ENCODE measurements at regions not wholly inside any gene's neighbourhood (a gene's known extent, or its start where the extent isn't known, plus 50 kb on each side); places are given as distances from the start of the nearest gene placed in this dataset.
"Not testable (repeated sequence)": the region's sequence is repeated elsewhere in the genome, so short reads cannot be mapped to it uniquely, and the experiment has no call there.

DNA sequence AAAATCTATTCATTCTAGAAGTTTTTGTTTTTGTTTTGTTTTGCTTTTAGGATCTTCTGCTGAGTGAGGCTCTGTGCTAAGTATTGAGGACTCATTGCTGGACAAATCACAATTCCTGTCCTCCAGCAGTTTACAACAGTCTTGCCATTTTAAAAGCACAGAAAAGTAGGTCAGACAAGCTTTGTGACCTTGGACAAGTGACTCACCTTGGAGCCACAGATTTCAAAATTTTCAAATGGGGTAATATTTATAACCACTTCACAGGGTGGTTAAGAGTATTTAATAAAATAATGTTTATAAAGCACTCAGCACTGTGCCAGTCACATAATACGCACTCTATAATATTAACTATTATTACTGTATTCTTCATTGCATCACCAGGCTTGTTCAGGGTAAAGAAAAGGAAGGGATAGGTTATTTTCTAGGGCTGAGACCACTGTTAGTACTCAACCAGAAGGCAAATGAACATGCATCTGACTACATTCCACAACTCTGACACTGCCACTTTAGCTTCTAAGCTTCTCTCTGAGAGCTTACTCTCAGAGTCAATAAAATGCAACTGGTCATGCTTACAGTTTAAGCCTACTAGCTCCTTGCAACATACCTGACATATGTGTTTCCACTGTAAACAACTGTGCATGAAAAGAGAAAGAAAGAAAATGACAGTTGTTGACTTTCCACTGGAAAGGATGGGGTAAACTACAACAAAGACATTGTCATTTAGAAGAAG lies 63.2 kb upstream of the FIBIN start:
- ATAC-seq, result no peak

DNA sequence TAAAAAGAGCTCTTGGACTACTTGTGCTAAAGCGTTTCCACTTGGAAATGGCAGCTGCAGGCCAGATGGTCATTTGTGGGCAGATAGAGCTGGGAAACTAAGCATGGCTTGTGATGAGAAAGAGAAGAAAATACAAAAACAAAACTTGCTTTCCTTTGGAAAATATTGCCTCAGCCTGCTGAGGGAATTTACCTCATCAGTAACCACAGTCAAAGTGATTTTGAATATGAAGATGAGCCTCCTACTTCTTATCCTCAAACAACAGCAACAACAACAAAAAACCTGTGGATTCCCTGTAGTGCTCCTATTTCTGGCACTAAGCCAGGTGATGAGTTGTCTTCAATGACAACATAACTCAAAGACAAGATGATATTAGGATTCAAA lies 62.7 kb upstream of the FIBIN start:
- DNase-seq (no peak), ATAC-seq (no peak)
- Histone ChIP-seq H3K27ac (no peak overlapping the region), H3K36me3 (replicated peaks in 1 of 2; ENCODE audit: insufficient read depth in 1 of 2, low read depth in 2 of 2) (no peaks in the 10 kb centered on the region), H3K4me3 (no peak overlapping the region), H3K9me3 (no peaks in the 10 kb centered on the region), H3K27me3 (no peaks in the 10 kb centered on the region), H3K4me1 (no peaks in the 10 kb centered on the region)
- no peak for TF ChIP-seq POLR2A (IDR thresholded peaks at IDR 0.05)
- TF ChIP-seq, protein P1, sequence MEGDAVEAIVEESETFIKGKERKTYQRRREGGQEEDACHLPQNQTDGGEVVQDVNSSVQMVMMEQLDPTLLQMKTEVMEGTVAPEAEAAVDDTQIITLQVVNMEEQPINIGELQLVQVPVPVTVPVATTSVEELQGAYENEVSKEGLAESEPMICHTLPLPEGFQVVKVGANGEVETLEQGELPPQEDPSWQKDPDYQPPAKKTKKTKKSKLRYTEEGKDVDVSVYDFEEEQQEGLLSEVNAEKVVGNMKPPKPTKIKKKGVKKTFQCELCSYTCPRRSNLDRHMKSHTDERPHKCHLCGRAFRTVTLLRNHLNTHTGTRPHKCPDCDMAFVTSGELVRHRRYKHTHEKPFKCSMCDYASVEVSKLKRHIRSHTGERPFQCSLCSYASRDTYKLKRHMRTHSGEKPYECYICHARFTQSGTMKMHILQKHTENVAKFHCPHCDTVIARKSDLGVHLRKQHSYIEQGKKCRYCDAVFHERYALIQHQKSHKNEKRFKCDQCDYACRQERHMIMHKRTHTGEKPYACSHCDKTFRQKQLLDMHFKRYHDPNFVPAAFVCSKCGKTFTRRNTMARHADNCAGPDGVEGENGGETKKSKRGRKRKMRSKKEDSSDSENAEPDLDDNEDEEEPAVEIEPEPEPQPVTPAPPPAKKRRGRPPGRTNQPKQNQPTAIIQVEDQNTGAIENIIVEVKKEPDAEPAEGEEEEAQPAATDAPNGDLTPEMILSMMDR (IDR thresholded peaks at IDR 0.05), result no peak
- intact Hi-C loops (cut with DNase I), result no loop called here
- 43 to 67% methylated on average over 1 of the region's 1 CpG for WGBS, 2 donors

More for the DNA sequence above, 63.2 kb upstream of the FIBIN start:
- no peak for DNase-seq
- intact Hi-C loops (cut with DNase I), result no loop called here
- Histone ChIP-seq H3K4me1 (no peaks in the 10 kb centered on the region), H3K4me3 (no peak overlapping the region), H3K27me3 (no peaks in the 10 kb centered on the region), H3K9me3 (no peaks in the 10 kb centered on the region), H3K36me3 (replicated peaks in 1 of 2; ENCODE audit: insufficient read depth in 1 of 2, low read depth in 2 of 2) (no peaks in the 10 kb centered on the region), H3K27ac (no peak overlapping the region)
- WGBS, 2 donors, result 38 to 96% methylated on average over 1 of the region's 1 CpG
- TF ChIP-seq POLR2A (IDR thresholded peaks at IDR 0.05), result no peak
- TF ChIP-seq, protein P1 (IDR thresholded peaks at IDR 0.05), result no peak

DNA sequence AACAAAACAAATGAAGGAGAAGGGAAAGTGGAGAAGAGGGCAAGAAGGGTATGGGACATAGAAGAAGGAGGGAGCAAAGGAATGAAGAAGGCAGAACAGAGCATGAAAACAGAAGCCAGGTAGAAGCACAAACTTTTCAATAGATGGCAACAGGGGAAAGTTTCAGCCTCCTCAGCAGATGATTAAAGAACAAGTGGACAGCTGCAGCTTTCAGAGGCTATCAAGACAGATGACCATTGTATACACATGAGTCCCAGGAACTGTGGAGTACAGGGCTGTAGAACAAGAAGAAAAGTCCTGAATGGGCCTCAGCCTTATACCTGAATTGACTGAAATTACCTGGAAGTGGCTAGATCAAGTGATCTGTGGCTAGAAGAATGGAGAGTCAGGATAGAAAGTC lies 62.0 kb upstream of the FIBIN start:
- no peak for ATAC-seq
- no peak overlapping the region for H3K4me3 ChIP-seq
- intact Hi-C loops (cut with DNase I), result no loop called here
- no peak overlapping the region for H3K27ac ChIP-seq
- TF ChIP-seq POLR2A (IDR thresholded peaks at IDR 0.05), result no peak
- TF ChIP-seq, protein P1 (IDR thresholded peaks at IDR 0.05), result no peak
- H3K9me3 ChIP-seq, result no peaks in the 10 kb centered on the region
- DNase-seq, result no peak
- no peaks in the 10 kb centered on the region for H3K4me1 ChIP-seq
- H3K36me3 ChIP-seq (replicated peaks in 1 of 2; ENCODE audit: insufficient read depth in 1 of 2, low read depth in 2 of 2), result no peaks in the 10 kb centered on the region
- no peaks in the 10 kb centered on the region for H3K27me3 ChIP-seq

DNA sequence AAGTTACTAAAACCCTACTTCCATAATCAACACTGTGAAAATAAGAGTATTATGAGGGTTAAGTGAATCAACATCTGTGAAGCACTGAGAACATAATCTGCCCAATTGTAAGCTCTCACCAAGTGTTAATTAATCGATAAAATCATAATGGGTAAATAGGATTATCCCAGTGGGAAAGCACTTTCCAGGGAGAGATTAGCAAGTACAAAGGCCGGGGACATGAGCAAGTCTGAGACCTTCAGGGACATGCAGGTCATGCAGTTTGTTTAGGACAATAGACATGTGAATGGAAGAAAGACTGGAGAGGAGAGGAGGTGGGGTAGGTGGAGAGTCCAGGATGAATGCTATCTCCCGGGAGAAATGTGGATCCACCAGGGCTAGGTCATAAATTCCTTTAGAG lies 57.8 kb upstream of the FIBIN start:
- DNase-seq (no peak), ATAC-seq (no peak)
- Histone ChIP-seq H3K4me1 (no peaks in the 10 kb centered on the region), H3K27me3 (no peaks in the 10 kb centered on the region), H3K4me3 (no peak overlapping the region), H3K9me3 (no peaks in the 10 kb centered on the region), H3K36me3 (replicated peaks in 1 of 2; ENCODE audit: insufficient read depth in 1 of 2, low read depth in 2 of 2) (no peaks in the 10 kb centered on the region), H3K27ac (no peak overlapping the region)
- intact Hi-C loops (cut with DNase I), result no loop called here
- TF ChIP-seq, protein P1 (IDR thresholded peaks at IDR 0.05), result no peak
- no peak for TF ChIP-seq POLR2A (IDR thresholded peaks at IDR 0.05)
- WGBS, 2 donors, result 37 to 44% methylated on average over 3 of the region's 3 CpGs

DNA sequence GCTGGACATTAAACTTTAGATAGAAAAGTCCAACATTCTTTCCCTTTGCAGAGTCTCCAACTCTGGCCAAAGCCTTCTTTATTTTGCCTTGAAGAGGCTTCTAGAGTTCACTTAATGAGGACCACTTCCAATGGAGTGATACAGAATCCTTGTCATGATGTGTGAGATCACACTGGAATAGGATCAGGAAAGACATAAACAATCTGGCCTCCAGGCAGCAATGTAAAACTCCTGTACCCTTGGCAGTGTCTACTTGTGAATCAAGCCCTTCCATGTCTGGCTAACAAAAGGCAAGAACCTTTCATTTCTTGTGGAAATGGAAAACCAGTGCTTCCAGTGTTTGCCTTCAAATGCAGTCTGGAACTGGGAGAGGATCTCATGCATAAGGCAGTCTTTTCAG lies 56.5 kb upstream of the FIBIN start:
- Histone ChIP-seq H3K27me3 (no peaks in the 10 kb centered on the region), H3K27ac (no peak overlapping the region), H3K36me3 (replicated peaks in 1 of 2; ENCODE audit: insufficient read depth in 1 of 2, low read depth in 2 of 2) (no peaks in the 10 kb centered on the region), H3K4me1 (no peaks in the 10 kb centered on the region), H3K9me3 (no peaks in the 10 kb centered on the region), H3K4me3 (no peak overlapping the region)
- TF ChIP-seq POLR2A (IDR thresholded peaks at IDR 0.05), result no peak
- TF ChIP-seq, protein P1 (IDR thresholded peaks at IDR 0.05), result no peak
- intact Hi-C loops (cut with DNase I), result no loop called here
- ATAC-seq, result no peak
- no peak for DNase-seq

DNA sequence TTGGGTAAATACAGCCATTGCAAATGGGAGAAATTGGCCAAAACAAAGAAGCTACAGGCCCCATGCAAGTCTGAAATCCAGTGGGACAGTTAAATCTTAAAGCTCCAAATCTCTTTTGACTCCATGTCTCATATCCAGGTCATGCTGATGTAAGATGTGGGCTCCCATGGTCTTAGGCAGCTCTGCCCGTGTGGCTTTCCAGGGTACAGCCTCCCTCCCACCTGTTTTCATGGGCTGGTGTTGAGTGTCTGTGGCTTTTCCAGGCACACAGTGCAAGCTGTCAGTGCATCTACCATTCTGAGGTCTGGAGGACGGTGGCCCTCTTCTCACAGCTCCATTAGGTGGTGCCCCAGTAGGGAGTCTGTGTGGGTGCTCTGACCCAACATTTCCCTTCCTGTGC lies 53.4 kb upstream of the FIBIN start:
- intact Hi-C loops (cut with DNase I); DNase-seq; H3K27me3 ChIP-seq; H3K4me3 ChIP-seq; H3K27ac ChIP-seq; H3K9me3 ChIP-seq; H3K4me1 ChIP-seq; H3K36me3 ChIP-seq (replicated peaks in 1 of 2; ENCODE audit: insufficient read depth in 1 of 2, low read depth in 2 of 2); ATAC-seq: not testable (repeated sequence)
- WGBS, 2 donors, result 50 to 54% methylated on average over 2 of the region's 2 CpGs

All from body of pancreas (tissue), 4 donors.